ENCODE measurements at regions not wholly inside any gene's neighbourhood (a gene's known extent, or its start where the extent isn't known, plus 50 kb on each side); places are given as distances from the start of the nearest gene placed in this dataset.
A peak's percentile ranks its signal among the peaks of the same experiment; 100 is the strongest.

DNA sequence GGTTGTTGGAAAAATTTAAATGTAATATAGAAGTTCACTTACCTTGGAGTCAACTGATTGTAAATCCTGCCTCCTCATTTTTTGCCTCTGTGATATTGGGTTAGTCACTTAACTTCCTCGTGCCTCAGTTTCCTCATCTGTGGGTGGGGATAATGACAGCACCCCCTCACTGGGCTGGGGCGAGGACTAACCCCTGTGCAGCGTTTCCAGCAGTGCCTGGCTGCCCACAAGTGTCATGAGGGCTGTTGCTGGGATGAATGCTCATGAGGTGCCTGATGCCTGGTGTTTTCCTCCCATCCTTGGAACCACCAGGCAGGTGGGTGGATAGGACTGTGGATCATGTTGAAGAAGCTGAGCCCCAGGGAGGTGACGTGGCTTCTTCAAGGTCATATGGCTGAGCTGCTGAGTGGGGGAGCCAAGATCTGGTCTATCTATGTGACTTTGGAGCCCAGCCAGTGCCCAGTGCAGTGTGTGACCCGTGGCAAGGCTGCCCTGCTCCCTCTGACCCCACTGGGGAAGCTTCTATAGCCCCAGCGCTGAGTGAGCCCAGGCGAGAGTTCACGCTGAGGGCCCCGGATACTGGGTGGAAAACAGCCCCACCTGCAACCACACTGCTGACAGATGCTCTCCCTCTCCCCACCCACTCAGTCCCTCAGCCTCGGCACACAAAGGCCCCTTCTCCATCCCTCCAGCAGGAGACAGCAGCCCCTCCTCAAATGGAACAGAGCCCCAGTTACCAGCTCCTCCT, 446.0 kb downstream of the PTPRU start:
- DNase-seq = no peak

DNA sequence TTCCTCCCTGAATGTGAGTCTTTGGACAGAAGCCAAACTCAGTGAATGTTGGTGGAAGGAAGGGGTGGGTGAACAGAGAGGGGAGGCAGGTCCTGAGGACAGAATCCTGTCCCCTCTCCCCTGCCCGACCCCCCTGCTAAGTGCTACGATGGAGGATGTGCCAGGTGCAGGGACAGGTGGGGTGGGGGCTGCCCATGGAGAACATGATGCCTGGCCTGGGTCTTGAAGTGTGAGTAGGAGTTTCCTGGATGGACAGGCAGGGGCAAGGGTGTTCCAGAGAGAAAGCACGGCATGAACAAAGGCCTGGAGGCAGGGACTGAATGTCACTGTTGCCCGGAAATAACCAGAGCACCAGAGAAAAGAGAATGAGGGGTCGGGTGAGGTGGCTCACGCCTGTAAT, 445.1 kb downstream of the PTPRU start:
- peak; percentile 38 for DNase-seq

DNA sequence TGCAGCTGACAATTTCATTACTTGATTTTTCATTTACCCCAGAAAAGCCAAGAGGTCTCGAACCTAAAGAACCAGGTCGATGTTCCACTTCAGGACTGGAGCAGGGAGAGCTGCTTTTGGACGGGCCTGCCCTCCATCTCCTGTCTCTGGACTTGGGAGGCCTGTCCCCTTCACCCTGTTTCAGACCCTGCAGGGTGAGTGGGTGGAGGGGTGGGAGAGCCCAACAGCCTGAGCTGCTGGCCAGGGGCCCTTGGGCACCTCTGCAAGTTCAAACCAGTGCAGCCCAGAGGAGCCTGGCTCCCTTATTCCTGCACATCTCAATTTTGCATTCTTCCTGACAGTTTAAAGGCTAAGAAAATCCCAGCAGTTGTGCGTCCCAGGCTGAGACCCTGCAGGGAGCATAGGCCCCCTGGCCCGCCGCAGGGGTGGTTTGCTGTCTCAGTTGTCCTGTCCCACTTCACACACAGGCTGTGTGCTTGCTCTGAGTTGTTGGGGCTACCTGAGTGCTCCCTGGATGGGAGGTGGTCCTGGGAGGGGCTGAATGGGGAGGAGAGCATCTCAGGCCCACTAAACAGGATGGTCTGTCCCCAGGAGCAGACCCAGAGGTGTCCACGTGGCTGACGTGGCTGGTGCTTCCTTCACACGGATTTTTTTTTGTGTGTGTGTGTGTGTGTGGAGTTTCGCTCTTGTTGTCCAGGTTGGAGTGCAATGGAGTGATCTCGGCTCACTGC, 443.7 kb downstream of the PTPRU start:
- no peak for DNase-seq

GRCh38 chr1:29679316-29679715, 443.0 kb downstream of the PTPRU start:
- DNase-seq = no peak

DNA sequence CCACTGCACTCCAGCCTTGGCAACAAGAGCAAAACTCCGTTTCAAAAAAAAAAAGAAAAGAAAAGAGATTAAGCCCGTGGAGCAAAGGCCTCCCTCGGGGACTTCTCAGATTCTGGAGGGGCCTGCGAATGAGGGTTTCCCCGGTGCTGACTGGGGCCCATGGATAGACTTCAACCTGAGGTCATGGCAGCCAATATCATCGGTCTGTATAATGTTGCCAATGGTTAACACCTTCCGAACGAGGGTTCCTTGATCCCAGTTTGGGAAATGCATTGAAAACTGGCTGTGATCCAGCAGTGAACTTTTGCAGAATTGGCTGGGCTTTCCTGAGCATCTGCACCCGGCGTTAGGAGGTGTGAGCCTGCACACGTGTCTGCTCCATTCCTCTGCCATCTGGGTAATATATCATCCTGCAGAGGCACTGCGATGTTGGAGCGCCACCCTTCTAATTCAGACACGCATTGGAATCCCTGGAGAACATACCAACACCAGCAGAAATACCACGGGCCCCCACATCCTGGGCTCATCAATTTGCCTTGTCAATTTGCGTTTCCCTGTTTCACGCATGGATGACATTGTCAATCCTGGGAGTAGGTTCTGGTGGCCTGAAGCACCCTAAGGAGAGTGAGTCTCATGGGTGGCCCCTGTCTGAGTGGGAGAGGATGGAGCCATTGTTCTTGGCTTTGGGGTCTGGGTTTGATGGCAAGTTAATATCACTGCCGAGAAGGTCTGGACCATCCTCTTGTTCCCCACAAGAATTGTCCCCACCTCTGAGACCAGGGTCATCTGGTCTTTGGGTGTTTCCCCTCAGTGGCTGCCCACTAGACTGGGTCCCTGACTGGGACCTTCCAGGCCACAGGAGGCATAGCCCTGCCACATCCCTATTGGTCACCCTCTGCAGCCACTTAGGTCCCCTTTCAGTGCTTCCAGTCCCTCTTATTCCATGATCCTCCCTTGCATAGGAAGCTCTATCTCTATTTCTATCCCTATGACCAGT, 441.0 kb downstream of the PTPRU start:
- no peak for DNase-seq

DNA sequence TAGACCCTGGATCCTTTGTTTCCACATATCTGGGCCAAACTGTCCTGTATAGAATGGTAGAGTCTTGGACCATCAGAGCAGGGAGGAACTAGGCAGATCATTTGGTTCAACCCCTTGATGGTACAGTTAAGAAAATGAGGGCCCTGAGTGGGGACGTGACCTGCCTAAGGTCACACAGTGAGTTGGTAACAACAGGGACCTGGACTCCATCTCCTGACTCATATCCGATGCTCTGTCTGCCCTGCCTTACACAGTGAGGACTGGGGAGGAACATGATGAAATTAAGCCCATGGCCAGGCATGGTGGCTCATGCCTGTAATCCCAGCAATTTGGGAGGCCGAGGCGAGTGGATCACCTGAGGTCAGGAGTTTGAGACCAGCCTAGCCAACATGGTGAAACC, 440.2 kb downstream of the PTPRU start:
- no peak for DNase-seq

GRCh38 chr1:29675481-29676263, 439.4 kb downstream of the PTPRU start:
- no peak for DNase-seq

GRCh38 chr1:29674627-29675326, 438.5 kb downstream of the PTPRU start:
- no peak for DNase-seq

GRCh38 chr1:29673669-29674626, 437.6 kb downstream of the PTPRU start:
- no peak for DNase-seq

- no peak for DNase-seq
These were observed 436.8 kb downstream of the PTPRU start for GRCh38 chr1:29673228-29673500.

- DNase-seq = no peak
These were observed 436.3 kb downstream of the PTPRU start for GRCh38 chr1:29672416-29673227.

DNA sequence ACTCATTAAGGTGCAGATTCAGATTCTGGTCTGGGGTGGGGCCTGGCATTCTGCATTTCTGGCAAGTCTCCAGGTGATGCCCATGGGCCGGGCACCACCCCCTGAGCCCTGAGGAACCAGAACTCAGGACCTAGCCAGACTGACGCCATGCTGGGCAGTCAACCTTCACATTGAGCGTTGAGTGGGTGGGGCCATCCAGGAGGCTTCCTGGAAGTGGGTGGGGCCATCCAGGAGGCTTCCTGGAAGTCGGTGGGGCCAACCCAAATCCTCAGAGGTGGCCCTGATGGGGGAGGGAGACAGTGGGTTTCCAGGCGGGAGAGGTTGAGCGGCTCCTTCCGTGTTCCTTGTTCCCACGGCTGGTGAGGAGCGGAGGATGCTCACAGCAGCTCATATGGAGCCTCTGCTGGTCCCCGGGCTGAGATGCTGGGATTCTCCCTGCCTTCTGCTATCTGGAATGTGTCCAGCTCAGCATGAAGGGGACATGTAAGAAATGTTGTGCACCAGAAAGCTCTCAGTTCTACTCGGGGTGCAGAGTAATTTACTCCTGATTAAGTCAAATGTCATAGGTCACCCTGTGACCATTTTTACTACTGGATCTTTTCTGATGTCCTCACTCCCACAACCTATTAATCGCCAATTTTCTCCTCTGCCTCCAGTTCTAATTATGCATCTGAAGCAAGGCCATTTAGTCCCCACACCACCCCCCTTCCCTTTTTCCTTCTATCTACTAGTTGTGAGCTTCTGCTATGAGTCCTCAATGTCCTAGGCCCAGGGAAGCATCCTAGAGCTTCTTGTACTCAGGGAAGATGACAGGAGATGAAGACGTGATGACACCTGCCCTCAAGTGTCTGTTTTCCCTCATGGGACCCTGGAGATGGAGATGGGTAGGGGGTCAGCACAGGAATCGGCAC, 435.4 kb downstream of the PTPRU start:
- no peak for DNase-seq

GRCh38 chr1:29670752-29671151, 434.4 kb downstream of the PTPRU start:
- DNase-seq = no peak

GRCh38 chr1:29669912-29670311, 433.6 kb downstream of the PTPRU start:
- no peak for DNase-seq

DNA sequence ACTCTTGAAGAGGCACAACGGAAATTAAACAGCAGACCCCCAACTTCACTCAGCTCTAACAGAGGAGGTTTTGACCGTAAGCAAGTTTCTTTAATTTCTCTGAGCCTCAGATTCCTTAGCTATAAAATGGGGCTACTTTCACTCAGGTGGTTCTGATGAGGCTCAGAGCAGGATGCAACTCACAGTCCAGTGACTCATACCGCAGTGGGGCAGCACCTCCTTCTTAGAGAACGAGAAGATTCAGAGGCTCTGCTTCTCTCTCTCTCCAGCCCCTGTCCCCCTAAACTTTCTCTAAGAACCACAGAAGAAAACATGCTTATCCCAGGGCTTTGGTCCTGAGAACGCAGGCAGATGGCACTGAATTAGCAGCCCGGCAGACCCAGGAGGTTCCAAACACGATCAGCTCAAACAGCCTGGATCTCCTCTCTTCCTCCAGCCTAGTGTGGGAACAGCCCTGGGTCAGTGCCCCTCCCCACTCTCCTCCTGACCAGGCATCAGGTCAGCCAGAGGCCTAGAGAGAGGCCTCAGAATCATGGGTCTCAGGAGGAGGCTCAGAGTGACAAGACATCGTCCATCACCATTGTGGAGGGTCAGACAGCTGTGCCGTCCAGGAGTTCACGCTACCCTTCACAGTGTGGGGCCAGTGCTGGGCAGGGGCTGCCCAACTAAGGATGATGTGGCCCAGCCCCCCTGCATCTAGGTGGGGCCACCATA, 433.0 kb downstream of the PTPRU start:
- no peak for DNase-seq

DNA sequence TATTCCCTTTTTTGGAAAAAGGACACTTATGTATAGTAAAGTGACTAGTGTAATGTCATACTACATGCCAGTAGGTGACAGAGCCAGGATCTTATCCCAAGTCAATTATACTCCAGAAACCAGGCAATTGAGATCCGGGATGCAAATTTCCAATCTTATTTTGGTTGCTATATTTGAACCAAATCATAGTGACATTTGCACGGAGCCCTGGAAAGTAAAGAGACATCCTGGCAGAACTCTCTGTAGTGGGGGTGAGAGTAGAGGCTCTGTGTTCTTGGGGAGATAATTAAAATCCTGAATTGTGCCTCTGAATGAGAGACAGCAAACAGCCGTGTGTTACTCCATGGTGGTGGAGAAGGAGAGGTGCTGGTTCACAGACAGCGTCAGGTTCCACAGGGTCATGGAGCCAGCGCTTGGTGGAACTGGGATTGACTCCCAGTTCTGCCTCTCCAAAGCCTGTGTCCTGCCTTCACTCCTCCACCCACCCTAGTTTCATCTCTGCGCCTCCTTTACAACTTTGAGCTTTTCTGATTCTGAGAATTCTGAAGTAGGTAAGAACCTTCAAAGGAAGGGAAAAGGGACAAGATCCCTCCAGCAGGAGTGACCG, 432.3 kb downstream of the PTPRU start:
- no peak for DNase-seq

DNA sequence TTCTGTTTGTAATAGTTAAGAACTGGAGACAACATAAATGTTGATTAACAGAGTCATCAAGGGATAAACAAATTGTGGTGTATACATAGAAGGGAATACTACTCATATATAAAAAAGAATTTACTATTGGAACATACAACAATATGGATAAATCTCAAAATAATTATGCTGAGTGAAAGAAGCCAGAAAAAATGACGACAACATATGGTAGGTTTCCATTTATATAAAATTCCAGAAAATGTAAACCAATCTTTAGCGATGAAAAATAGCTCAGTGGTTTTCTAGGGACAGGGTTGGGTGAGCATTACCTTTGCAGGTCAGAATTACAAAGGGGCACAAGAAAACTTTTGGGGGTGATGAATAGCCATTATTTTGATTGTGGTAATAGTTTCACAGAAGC, 431.6 kb downstream of the PTPRU start:
- no peak for DNase-seq

GRCh38 chr1:29664711-29665110, 428.4 kb downstream of the PTPRU start:
- no peak for DNase-seq

Data from NCI-H1105 treated with DMSO at 0.1 percent for 48 hours (cell line).